Left renal pelvis (tissue), 4 donors: ENCODE measurements at regions not wholly inside any gene's neighbourhood (a gene's known extent, or its start where the extent isn't known, plus 50 kb on each side); places are given as distances from the start of the nearest gene placed in this dataset.
"Not testable (repeated sequence)": the region's sequence is repeated elsewhere in the genome, so short reads cannot be mapped to it uniquely, and the experiment has no call there.

Experiments
- DNase-seq, 4 donors: peaks; one replicate each; pipeline ENCODE4 v3.0.0-alpha.2; 2013; ENCODE audit warnings: low read depth in 4 of 4, low spot score in 3 of 4

DNA sequence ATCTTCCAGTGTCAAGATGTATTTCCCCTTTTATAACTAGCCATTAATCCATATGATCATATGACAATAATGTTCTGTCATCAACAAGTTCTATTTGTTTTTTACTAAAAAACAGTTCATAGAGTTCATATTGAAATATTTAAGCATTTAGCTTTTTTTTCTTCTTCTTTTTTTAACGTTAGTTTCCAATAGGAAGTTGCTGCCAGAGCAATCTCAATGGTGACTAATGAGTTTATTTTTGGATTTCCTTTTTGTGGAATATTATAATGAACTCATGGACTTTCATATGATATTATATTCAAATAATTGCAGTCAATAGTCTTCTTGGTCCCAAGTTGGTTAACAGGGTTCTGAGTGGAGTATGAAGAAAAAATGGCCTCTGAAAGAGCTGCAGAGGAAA, 343.3 kb downstream of the BCKDHB start:
- no peak for DNase-seq

DNA sequence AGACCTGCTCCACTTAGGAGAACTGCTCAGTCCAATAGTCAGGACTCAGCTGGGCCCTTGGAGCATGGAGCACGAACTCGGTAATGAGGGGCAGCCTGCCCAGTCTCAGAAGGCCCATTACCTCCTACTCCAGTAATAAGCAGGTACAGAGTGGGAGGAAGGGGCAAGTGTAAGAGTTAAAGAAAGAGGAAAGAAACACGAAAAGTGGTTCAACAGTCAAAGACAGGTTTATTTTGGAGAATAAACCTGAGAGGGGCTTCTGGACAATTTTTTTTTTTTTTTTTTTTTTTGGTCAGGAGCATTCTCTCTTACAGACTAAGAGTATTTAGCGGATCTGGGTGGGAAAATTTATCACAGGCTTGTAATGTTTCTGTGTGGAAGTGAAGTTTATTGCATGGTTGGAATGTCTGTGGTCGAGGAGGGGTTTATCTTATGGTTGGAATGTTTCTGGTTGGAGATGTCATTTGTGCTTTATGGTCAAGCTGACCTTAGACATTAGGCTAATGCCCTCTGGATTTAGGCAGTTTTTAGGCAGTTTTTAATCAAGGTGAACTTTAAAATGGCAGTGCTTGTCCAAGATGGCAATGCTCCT, 340.1 kb downstream of the BCKDHB start:
- DNase-seq: no peak

DNA sequence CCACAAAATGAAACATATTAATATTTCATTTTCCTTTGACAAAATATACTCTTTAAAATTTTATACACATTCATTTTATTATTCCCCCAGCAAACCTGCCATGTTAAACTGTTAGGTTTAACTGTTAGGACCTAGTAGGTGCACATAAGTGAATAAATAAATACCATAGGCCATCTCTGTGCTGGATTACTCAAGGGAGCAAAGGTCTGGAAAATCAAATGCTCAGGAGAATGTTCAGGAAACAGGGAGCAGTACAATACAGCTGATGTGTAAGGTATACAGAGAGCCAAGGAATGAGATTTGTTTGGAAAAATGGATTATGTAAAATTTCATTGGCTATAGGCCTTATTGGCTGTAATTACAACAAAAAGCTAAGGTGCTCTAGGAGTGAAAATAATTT, 339.3 kb downstream of the BCKDHB start:
- DNase-seq: no peak

DNA sequence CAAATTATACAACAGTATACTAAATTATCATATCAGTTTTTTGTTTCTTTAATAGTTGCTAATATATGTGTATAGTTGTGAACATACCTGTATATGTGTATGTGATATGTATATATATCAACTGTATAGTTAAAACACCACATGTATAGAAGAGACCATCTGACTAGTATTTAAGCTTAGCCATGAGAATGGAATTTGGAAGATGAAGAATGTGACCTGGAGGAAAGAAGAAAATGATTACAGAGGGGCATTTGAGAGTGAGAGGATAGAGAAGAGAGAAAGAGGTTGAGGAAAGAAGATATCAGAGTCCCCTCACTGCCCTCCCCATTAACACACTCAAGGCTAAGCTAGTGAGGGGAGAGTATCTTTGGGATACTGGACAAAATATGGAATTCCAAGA, 335.9 kb downstream of the BCKDHB start:
- DNase-seq: no peak

DNA sequence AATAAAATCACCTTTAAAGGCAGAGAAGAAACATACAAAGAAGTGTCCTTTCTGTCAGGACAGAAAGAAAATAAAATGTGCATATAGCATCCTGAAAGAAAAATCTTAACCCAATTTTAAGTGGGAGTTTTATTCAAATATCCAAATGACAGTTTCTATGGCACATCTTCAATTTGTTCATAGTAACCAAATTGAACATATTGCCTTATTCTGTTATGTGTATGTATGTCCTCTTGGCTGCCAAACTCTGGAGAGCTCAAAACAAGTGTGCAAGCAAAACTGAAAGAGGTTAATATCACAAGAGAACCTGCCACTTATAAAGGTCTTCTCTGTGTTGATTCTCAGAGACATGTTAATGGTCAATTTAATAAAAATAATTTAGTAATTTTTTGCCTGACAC, 334.7 kb downstream of the BCKDHB start:
- no peak for DNase-seq

DNA sequence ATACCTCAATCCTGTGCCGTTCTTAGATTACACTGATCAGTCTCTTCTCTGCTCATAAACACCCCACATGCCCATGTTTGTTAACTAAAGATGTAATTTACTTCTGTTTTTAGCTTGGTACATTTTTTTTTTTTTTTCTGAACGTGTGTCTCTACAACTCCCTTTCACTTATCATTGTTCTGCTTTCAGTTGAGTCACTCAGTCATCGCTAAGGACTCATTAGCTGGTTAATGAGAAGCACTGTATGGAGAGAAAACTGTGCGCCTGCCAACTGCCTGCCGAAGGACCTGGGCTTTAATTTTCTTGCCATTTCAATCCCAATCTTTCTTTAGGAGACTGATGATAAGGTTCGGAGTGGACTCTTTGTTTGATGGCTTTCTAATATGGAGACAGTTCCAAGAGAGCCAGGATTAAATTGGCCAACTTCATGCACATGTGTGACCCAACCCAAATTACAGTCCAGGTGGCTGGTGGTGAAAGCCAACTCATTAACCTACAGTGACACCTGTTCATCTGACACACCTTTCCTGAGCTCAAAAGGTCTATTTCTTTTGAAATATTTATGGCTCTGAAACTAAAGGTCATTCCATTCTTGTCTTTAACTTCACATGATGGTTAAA, 334.1 kb downstream of the BCKDHB start:
- DNase-seq: no peak

DNA sequence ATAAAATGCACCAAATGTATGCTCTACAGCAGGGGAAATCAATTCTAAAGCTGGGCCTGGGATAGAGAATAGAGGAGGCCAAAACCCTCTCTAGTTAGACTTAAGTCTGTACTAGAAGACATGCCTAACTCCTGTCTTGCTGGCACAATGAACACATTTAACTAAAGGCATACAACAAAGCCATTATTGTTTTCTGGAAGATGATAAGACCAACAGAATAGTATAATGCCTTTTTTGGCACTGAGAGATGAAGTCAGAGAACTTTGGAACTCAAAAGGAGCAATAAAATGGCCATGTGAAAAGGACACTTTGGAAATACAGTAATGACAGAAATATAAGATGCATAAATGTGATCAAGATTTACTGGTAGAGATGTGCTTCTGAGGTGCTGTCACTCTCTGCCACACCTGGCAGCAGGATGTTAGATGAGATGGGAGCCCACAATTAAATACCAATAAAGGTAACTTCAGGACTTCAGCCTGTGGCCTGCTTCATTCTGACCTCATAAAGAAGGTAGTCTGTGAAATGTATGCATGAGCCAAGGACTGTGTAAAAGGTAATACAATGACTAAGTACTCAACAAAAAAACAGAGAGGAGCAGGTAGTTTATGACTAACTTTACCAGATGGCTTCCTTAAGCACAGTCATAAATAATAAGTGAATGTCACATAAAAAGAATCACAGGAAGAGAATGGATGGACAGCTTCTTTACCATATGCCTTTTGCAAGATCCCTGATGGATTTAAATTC, 333.4 kb downstream of the BCKDHB start:
- DNase-seq: no peak

DNA sequence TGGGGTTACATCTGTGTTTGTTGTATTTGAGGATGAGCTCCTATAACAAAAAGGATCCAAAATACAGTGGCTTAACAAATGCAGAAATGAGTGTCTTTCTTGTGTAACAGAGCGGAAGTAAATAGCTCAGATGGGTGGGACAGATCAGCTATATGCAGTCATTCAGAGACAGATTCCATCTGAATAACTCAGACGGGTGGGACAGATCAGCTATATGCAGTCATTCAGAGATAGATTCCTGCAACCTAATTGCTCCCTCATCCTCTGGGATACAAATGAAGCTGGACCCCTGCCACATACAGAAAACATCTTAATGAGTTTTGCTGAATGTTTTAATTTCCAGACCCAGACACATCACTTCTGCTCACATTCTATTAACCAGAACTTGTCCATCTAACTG, 332.3 kb downstream of the BCKDHB start:
- no peak for DNase-seq

DNA sequence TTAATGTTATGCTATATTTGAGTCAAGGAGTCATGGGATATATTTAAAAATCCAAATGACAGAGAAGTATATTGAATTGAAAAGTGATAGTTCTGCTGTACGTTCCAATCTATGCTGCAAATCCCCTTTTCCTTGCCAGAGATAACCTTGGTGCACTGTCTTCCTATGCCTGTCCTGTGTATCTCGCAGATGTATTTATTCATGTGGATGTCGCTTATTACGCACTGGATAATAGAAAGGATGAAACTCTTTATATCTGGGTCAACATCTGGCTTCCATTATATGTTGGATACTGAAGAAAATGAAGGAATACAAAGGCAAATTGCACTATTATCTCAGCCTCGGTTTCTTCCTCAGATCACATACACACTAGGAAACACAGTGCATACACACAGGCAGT, 331.3 kb downstream of the BCKDHB start:
- DNase-seq: no peak

DNA sequence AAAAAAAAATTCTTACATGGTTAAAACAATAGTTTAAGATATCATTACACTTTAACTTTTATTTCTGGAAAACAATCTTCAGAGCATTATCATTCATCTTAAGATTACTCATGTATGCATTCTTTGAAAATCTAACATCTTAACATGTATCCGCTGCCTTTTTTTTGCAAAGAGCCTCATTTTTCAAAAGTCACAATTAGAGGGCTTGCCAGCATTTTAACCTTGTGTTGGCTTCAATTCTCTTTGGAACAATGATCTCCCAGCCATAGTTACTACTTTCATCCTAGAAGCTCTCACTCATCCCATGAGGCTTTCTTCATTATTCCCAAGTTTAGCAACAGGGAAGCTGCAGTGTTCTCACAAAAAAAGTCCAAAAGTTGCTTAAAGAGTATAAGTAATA, 330.8 kb downstream of the BCKDHB start:
- DNase-seq: no peak

DNA sequence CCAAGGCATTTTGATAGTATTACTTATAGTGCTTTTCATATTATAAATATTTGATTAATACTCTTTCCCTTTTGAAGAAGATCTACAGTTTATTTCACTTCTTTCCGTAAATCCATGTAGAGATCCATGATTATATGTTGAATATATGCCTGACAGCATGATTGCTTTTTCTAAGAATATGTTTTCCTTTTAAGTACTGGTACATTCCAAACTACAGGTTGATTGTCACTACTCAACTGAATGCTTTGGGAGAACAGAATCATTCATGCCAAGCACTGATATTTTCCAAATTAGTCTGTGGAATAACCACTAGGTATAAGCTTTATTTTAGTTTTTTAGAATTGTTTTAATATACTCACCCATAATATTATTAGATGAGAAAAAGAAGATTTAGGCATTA, 330.2 kb downstream of the BCKDHB start:
- DNase-seq: no peak

DNA sequence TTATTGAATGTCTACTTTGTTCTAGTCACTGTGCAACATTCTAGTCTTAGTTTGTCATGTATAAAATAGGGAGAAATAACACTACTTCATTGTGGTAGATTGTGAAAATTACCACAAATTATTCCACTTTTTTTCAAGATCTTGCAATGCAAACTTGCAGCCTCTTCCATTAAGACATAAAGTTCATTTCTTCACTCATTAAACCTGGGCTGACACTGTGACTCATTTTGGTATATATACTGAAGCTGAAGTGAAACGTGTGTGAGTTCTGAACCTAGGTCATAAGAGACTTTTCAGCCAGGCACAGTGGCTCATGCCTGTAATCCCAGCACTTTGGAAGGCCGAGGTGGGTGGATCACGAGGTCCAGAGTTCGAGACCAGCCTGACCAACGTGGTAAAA, 329.0 kb downstream of the BCKDHB start:
- DNase-seq: no peak

DNA sequence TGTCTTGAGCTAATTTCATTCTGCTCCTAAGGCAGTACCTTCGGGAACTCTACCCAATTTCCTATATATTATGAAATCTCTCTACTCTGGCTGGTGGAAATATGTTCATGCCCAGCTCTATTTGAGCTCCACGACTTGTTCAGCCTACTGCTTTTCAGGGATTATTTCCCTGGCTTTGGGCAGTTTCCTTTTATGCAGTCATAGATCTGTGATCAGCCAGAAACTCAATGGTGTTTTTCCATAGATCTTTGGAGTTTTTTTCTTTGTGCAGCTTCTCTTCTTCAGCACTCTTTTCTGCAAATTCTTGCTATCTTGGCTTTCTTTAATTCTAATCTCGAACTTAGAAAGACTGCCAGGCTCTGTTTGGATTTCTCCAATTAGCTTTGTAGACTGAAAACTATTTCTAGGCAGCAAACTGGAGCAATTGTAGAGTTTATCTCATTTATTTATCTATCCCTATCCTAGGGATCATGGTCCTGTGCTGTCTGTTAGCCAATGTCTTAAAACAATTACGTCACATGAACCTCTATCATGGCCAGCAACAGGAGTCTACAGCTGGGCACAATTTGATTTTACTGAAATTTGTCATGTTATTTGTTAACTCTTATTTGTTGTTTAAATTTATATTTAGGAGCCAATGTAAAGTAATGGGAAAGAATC, 328.4 kb downstream of the BCKDHB start:
- no peak for DNase-seq

DNA sequence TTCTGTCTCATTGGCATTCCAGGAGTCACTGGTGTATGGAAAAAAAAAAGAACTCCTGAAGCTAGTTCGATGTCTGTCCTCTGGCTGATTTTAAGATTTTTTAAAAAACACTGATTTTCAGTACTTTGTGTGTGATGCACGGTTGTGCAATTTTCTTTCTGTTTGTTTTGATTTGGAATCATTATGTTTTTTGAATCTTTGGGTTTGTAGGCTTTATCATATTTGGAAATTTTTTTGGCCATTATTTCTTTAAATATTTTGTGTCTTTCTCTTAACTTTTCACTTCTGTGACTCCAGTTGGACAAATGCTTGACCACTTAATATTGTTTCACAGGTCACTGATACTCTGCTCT, 327.2 kb downstream of the BCKDHB start:
- no peak for DNase-seq

DNA sequence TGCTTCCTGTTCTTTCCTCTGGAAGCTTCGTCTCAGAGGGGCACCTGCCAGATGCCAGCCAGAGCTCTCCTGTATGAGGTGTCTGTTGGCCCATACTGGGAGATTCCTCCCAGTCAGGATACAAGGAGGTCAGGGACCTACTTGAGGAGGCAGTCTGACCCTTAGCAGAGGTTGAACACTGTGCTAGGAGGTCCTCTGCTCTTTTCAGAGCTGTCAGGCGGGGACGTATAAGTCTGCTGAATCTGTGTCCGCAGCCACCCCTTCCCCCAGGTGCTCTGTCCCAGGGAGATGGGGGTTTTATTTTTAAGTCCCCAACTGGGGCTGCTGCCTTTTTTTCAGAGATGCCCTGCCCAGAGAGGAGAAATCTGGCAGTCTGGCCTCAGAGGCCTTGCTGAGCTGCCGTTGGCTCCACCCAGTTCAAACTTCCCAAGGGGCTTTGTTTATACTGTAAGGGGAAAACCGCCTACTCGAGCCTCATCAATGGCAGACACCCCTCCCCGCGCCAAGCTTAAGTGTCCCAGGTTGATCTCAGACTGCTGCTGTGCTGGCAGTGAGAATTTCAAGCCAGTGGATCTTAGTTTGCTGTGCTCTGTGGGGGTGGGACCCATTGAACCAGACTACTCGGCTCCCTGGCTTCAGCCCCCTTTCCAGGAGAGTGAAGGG, 326.7 kb downstream of the BCKDHB start:
- DNase-seq: peak in 1 of 4 donors; percentile 1

DNA sequence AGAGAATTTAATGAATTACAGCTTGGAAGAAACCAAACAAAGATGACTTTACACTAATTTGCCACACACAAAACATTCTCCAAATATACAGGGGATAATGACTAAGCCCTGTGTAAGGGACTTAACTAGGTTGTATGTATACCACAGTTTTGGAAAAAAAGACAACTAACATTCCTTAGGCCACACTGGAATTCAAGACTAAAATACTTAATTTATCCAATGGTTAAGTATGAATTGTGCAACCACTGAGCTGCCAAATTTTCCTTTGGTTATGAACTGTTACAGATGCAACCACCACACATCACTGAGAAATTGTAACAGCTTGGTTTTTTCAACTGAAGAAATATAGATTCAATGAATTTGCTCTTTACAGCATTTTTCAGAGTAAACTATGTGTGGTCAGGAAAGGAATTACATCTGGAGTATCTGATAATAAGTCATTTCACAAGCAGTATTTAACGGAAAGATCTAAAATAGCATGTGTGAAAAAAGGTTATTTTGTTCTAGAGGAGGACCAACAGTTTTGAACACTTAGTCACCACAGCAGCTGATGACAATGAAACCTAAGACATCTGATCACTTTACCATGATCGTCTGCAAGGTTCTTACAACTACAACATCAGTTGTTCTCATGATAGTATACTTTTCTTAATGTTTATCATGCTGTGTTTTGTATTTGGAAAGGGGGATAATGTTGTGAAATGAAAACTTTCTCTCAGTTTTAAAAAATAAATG, 318.8 kb downstream of the BCKDHB start:
- DNase-seq: no peak

DNA sequence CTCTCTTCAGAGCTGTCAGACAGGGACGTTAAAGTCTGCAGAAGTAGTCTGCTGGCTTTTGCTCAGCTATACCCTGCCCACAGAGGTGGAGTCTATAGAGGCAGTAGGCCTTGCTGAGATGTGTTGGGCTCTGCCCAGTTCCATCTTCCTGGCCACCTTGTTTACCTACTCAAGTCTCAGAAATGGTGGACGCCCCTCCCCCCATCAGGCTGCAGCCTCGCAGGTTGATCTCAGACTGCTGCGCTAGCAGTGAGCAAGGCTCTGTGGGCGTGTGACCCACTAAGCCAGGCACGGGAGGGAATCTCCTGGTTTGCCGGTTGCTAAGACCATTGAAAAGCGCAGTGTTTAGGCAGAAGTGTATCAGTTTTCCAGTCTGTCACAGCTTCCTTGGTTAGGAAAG, 305.0 kb downstream of the BCKDHB start:
- DNase-seq: no peak

DNA sequence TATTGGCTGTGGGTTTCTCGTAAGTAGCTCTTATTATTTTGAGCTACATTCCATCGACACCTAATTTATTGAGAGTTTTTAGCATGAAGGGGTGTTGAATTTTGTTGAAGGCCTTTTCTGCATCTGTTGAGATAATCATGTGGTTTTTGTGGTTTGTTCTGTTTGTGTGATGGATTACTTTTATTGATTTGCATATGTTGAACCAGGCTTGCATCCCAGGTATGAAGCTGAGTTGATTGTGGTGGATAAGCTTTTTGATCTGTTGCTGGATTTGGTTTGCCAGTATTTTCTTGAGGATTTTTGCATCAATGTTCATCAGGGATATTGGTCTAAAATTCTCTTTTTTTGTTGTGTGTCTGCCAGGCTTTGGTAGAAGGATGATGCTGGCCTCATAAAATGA, 301.5 kb downstream of the BCKDHB start:
- not testable (repeated sequence) for DNase-seq

DNA sequence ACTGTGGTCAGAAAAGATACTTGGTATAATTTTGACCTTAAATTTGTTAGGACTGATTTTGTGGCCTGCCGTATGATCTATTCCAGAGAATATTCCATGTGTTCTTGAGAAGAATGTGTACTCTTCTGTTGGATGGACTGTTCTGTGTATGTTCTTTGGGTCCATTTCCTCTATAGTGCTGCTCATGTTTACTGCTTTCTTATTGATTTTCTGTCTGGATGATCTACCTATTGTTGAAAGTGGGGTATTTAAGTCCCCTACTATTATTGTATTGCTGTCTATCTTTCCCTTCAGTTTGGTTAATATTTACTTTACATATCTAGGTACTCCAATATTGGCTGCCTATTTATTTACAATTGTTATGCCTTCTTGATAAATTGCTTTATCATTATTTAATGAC, 298.4 kb downstream of the BCKDHB start:
- DNase-seq: no peak

DNA sequence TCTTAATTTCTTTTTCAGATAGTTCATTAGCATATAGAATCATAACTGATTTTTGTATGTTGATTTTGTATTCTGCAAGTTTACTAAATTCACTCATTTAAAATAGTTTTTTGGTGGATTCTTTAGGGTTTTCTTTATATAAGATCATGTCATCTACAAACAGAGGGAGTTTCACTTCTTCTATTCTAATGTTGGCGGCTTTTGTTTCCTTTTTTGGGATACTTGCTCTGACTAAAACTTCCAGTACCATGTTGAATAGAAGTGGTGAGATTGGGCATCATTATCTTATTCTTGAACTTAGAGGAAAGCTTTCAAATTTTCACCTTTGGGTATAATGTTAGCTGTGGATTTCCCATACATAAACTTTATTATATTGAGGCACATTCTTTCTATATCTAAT, 296.9 kb downstream of the BCKDHB start:
- no peak for DNase-seq

DNA sequence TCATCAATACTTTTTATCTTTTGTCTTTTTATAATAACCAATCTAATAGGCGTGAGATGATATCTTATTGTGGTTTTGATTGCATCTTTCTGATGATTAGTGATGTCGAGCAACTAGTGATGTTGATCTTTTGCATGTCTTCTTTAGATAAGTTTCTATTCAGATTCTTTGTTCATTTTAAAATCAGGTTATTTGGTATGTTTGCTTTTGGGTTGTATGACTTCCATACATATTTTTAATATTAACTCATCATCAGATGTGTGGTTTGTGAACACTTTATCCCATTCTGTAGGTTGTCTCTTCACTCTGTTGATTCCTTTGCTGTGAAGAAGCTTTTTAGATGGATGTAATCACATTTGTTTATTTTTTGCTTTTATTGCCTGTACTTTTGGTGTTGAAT, 295.8 kb downstream of the BCKDHB start:
- no peak for DNase-seq
